ENCODE measurements at regions not wholly inside any gene's neighbourhood (a gene's known extent, or its start where the extent isn't known, plus 50 kb on each side); places are given as distances from the start of the nearest gene placed in this dataset.

DNA sequence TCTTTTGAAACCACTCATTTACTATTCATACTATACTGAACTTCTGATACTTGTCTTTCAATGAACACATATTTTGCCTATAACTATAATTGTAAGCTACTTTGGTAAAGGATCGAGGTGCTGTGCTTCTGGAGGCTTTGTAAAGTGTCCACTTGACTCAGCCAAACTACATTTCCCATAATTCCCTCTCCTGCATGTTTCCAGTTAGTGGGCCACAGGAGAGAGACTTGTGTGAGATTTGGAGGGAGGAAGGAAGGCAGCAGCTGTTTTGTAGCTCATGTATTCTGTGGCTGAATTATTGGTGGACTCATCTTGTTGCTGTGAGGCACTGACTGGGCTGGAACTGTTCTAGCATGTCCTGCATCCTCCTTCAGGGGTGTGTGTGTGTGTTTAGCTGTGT, 328.8 kb downstream of the ARL6IP6 start:
- intact Hi-C loops (cut with DNase I), result no loop called here
- DNase-seq, result no peak

DNA sequence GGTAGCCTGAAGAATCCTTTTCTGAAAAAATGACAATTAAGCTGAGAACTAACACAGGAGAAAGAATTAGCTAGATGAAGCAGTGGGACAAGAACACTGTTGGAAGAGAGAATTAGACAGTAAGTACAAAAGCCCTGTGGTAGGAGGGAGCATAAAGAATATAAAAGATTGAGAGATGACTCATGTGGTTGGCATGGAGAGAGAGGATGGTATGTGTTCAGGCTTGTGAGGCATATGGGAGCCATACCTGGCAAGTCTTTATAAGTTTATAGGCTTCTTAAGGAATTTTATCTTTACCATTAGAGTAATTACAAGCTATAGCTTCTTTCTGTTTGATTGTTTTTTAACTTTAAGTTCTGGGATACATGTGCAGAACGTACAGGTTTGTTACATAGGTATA, 325.0 kb downstream of the ARL6IP6 start:
- intact Hi-C loops (cut with DNase I), result no loop called here
- no peak for DNase-seq

DNA sequence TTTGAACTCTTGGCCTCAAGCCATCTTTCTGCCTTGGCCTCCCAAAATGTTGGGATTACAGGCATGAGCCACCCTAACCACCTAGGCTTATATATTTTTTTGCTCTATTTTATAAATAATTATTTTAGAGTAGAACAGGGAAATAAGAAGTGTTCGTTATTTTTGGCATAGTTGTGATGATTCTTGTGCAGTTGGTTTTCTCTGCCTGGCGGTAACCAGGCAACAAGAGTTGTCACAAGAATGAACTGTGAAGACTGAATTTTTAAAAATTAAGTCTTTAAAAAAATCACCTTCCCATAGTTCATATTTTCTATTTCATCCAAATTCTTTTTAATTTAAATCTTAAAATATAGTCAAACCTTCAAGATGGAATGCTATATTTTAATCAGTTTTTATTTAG, 310.2 kb downstream of the ARL6IP6 start:
- DNase-seq, result no peak
- intact Hi-C loops (cut with DNase I), result no loop called here

DNA sequence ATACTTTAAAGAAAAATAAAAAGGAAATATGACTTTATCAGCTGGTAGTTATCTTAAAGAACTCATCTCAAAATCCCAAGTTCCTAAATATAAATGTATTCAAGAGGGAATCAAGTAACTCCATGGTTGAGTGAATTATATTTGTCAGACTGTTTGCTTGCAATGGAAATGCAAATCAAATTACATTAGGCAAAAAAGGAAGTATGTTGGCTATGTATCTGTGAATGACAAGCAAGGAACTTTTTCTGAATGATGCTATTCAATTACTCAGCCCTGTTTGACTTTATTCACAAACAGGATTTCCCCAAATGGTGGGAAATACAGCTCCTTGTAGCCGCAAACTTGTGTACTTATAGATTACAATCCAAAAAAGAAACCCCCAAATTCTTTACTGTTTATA, 309.1 kb downstream of the ARL6IP6 start:
- intact Hi-C loops (cut with DNase I), result no loop called here

DNA sequence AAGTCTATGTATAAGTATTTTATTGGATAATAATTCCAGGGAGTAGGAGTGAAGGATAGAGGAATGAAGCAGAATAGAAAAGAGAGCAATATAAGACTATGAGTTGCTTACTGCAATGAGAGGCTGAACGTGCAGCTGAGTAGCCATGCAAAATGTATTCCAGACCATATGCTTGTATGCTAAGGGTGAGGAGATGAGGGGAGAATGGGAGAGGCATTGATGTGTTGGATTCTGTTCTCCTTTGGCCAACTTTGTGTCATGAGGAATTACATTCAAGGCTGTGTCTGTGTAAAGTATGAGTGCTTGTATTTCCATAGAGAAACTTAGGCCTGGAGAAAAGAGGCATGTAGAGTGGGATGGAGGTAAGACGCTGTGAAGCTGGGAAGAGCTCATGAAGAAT, 301.8 kb downstream of the ARL6IP6 start:
- DNase-seq, result no peak
- intact Hi-C loops (cut with DNase I), result no loop called here

More for the DNA sequence above, 309.1 kb downstream of the ARL6IP6 start:
- no peak for DNase-seq

DNA sequence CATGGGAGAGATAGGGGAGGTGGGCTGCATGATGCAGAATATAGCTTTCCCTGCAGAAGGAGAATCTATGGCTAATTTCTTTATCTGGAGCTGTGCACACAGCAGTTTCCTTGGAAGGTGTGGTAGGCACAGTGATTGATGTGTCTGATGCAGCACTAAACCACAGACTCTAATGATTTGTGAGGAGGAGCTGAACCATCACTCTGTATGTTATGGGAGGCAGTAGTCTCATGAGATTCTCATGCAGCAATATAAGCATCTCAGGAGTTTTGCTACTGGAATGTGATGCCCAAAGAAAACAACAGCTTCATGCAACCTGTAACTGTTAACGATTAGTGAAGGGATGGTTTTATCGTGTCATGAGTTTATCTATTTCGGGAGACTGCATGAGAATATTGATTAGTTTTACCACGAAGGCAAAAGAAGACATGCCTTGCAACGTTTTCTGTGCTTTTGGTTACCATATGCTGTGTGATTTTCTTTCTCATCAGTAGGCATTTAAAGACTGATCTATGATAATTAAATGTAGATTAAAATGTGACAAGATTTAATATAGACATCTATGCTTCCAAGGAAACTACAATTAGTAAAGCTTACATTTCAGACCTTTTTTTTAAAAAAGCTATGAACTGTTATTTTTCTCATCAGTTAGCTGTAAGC, 286.8 kb downstream of the ARL6IP6 start:
- DNase-seq, result no peak
- intact Hi-C loops (cut with DNase I), result no loop called here

DNA sequence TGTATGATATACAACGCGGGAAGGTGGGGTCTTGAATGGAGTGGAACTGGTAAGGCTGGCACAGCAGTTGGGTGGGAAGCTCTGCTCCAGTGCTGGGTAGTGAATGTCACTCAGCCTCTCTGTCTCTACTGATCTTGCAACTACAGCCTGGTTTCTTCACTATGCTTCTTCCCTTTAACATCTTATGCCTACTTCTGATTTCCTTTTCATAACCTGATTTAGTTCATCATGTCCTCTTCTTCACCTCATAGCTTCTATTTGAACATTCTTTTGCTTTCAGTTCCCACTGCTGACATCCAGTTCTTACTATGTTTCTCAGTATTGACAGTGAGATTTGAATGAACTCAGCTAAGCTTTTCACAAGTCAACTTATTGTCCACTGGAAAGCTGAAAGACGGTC, 286.2 kb downstream of the ARL6IP6 start:
- intact Hi-C loops (cut with DNase I), result no loop called here

DNA sequence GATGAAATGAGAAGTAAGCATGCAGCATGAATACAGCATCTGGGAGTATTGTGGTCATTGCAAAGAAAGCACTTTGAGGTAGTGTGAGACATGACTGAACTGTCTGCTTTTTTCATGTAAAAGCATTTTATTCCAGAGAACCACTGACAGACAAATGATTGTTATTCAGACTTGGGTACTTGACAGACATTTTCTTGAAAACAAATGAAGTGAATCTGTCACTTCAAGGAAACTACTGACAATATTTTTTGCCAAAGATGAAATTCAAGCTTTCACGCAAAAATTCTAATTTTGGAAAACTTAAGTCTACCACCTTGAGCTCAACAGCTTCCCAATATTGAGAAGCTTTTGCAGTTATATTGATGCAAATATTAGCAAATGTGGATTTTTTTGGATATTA, 255.7 kb downstream of the ARL6IP6 start:
- DNase-seq, result no peak
- intact Hi-C loops (cut with DNase I), result no loop called here

More for the DNA sequence above, 286.2 kb downstream of the ARL6IP6 start:
- DNase-seq, result no peak

DNA sequence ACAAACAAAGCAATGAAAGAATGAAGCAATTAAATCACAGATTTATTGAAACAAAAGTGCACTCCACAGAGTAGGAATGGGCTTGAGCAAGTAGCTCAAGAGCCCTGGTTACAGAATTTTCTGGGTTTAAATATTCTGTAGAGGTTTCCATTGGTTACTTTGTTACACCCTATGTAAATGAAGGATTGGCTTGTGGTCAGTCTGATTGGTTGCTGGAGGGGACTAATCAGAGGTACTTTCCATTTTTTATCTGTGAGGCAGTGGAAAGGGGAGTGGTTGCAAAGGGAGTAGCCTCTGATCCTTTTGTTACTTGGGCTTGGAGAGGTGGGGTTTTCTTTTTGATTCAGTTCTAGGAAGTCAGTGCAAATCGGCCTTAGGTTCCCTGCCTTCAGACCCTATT, 253.3 kb downstream of the ARL6IP6 start:
- DNase-seq, result no peak
- intact Hi-C loops (cut with DNase I), result no loop called here

DNA sequence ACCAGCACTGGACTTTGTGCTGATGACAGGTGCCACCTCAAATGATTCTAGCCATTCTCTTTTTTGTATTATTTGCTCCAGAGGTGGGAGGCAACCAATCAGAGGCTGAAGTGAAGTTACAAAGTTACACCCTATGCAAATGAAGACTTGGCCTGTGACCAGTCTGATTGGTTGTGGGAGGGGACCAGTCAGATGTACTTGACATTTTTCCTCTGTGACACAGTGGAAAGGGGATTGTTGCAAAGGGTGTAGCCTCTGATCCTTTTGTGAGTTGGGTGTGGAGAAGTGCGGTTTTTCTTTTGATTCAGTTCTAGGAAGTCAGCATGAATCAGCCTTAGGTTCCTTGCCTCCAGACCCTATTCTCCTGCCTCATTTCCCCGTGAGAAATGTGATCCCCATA, 244.0 kb downstream of the ARL6IP6 start:
- intact Hi-C loops (cut with DNase I), result no loop called here
- DNase-seq, result no peak

DNA sequence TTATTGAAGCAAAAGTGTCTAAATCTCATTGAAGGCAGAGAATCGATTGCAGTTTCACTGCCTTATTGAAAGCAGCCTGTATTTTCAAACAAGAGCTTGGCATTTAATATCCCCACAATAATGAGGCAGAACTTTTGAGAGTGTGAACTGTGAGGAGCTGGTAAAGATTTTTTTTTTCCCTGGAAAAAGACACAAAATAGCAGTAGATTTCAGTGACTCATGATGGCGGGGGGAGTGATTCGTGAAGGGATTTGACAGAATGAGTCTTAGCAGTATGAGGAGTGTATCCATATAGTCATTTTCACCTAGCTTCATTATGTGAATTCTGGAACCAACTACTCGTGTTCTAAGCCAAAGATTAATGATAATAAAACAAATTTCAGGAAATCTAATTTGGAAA, 242.9 kb downstream of the ARL6IP6 start:
- intact Hi-C loops (cut with DNase I), result no loop called here
- DNase-seq, result no peak

DNA sequence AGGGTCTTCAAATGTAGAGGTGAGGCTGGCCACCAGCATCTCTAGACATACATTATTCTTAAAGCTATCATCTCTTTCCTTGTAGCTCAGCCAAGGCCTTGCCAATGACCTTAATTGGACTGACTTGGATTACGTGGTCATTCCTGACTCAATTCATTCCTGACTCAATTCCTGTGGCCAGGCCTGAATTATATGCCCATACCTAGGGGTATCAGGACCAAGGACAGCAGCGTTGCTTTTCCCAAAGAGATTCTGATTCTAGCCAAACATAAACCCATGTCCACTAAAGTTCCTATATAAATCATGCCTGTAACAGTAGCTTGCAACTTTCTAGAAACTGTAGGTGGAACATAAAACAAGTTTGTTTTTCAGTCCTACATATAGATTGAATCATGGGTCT, 231.7 kb downstream of the ARL6IP6 start:
- DNase-seq, result no peak

DNA sequence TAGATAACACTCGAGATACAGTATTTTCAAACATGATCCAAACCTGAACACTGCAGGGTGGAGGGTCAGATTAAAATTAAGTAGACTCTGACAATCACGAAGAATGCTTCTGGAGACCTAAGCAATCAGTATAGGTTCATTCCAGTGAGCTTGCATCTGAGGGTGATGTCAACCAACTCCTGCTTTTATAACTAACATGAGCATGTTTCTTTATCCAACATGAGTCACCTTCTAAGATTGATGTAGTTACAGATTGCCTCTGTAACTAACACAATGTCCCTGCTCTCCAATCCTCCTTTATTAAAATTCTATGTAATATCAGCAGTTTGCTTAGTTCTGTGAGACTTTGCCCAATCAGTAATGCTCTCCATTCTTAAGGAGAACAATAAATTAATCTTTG, 225.7 kb downstream of the ARL6IP6 start:
- intact Hi-C loops (cut with DNase I), result no loop called here
- no peak for DNase-seq

More for the DNA sequence above, 231.7 kb downstream of the ARL6IP6 start:
- intact Hi-C loops (cut with DNase I), result no loop called here

DNA sequence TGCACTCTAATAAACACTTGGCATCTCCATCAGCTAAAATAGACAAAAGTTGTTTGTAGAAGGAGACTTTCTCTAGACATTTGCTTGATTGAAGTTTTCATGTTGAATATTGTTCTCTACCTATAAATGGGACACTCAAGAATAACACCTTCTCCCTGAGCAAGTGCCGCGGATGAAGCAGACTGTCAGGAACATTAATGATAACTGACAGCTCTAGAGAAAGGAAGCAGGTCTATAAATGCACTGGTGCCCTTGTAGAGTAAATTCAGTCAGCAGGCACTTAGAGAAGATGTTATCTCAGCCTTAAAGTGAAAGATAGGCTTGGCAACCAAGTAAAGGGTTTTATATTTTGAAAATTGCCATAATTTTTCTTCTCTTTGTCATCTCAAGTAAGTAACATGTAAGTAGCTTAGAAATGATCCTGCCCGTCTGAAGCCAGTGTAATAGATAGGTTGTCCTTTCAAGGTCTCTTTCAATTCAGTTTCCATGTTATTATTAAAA, 224.6 kb downstream of the ARL6IP6 start:
- DNase-seq, result no peak
- intact Hi-C loops (cut with DNase I), result no loop called here

DNA sequence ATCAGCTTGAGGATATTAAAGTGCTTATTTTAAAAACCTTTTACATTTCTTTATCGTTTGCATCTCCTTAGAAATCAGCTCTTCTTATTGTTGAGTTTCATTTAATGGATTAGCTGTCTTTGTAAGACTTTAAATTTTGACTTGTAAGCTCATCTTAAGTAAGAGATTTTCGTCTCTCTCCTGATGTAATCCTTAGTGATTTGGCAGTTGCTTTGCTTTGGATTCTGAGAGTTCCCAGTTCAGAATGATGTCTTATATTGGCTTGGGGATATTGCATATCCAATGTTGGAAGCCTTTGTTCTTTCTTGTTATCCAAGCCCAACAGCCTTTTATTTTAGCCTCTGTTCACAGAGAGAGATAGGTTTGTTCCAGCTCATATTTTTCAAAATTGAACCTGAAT, 212.1 kb downstream of the ARL6IP6 start:
- DNase-seq, result no peak
- intact Hi-C loops (cut with DNase I), result no loop called here

DNA sequence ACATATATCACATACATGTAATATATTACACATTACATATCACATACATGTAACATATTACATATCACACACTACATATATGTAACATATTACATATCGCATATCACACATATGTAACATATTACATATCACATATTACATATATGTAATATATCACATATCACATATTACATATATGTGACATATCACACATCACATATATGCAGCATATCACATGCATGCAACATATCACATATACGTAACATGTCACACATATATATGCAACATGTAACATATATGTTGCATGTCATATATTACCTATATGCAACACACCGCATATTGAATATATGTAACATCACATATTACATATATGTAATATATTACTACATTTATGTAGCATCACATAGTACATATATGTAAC, 211.2 kb downstream of the ARL6IP6 start:
- intact Hi-C loops (cut with DNase I), result loop anchor here (10.0 kb wide), 1 partner anchor 1455 kb away; no protein-coding TSS in a partner anchor
- no peak for DNase-seq

DNA sequence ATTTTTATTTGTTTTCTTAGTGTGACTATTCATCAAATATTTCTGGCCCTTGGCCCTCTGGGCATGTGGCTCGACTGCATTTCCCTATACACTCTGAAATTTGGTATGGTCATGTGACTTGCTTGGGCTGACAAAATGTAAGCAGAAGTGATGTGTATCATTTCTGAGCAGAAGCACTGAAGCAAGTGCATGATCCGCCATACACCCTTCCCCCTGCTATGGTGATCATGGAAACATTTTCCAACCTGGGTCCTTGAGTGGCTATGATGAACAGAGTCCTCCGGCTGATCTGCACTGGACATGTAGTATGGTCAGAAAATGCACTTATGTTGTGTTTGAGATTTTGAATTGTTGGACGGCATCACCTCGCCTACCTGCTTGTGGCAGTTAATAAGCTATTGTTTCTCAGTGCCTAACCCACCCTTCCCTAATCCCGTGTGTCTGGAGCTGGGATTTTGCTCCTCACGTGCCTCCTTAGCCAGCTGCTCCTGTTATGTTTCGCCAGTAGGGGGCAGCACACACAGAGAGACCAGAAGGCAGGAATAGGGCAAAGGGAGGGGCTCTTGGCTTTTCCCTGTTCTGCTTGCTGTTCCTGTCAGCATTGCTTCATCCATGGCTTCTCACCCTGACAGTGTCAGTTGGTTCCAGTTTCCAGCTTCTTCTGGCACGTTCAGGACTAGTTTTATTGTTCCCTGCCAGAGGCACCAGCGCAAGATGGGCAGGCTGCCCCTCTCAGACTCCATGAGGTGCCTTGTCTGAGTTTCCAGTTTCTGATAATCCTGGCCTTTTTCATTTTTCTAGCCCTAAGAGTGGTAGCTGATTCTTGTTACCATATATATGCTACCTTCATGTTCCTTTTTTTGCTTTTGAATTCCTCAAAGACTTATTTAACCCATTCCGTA, 207.4 kb downstream of the ARL6IP6 start:
- intact Hi-C loops (cut with DNase I), result loop anchor here (2.0 to 10.0 kb wide), 2 partner anchors 553 to 1459 kb away; partner anchors contain the start of gene RPRM
- DNase-seq, result peak in 7 of 10 donors; percentile 33 to 89 (median 60)

DNA sequence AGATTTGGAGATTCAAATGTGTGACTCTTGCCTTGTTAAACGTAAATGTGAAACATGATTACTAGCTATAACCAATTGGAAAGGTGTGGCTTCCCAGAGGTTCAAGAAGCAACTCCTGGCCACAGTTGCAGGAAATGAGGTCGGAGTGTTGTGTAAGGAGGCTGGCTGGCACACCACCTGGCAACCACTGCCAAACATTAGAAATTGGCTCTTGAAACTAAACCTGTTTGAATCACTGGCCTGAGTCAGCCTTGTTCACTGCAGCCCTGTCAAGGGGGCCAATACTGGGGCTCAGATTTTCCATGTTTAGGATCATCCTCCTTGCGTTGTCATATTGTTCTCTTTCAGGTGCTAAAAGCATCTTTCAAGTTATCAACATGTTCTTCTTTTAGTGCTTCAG, 206.3 kb downstream of the ARL6IP6 start:
- DNase-seq, result no peak
- intact Hi-C loops (cut with DNase I), result loop anchor here (10.0 kb wide), 1 partner anchor 1460 kb away; no protein-coding TSS in a partner anchor

DNA sequence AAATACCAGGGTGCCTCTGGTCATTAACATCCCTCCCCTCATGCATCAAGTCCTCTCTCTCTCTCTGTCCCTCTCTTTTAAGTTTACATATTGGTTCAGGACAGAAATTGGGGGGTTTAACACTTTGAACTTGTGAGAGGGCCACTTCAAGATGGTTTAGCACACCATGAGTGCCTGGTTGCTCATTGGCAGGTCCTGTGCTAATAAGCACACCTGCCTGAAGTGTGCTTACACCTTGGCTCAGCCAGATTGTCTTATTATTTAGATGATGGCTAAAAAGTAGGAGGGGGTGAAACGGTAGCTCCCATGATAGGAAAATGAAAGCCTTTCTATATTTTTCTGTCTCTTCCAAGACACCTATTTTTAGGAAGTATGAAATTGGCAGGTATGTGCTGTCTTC, 205.8 kb downstream of the ARL6IP6 start:
- intact Hi-C loops (cut with DNase I), result loop anchor here (10.0 kb wide), 1 partner anchor 1461 kb away; no protein-coding TSS in a partner anchor

DNA sequence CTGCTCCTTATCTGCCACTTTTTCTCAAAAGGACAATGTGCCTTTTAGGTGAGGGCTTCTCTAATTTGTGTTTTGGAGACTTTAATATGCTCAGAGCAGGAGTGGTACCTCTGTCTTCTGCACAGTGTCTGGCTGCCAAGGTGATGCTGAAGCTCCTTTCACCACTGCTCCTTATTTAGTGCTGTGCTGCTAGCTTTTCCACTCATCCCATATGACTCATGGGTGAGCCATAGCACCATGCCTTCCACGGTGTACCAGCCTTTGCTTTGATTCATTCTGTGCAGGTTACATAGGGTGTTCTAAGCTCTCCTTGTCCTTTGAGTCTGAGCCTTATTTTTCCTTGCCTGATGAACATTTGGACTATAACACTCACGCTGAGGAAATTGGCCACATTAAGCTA, 202.4 kb downstream of the ARL6IP6 start:
- intact Hi-C loops (cut with DNase I), result loop anchor here (10.0 kb wide), 1 partner anchor 1464 kb away; no protein-coding TSS in a partner anchor
- peak in 1 of 10 donors; percentile 22 for DNase-seq

More for the DNA sequence above, 205.8 kb downstream of the ARL6IP6 start:
- DNase-seq, result no peak

DNA sequence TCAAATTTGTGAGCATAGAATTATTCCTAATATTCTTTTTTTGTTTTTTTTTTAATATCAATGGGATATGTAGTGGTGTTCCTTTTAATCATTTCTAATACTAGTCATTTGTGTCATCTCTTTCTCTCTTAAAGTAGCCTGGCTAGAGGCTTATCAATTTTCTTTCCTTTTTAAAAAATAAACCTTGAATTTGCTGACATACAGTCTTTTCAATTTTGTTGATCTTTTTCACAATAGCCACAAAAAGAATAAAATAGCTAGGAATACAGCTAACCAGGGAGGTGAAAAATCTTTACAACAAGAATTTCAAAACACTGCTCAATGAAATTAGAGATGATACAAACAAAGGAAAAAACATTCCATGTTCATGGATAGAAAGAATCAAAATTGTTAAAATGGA, 192.6 kb downstream of the ARL6IP6 start:
- no peak for DNase-seq
- intact Hi-C loops (cut with DNase I), result no loop called here
